HG03571 (cell line): ENCODE measurements at regions not wholly inside any gene's neighbourhood (a gene's known extent, or its start where the extent isn't known, plus 50 kb on each side); places are given as distances from the start of the nearest gene placed in this dataset.

Experiments
- ATAC-seq: cut with Tn5 transposase; IDR thresholded peaks from one replicate; pipeline ENCODE4 v1.9.1; 2021; ENCODE audit not compliant: unreplicated experiment

DNA sequence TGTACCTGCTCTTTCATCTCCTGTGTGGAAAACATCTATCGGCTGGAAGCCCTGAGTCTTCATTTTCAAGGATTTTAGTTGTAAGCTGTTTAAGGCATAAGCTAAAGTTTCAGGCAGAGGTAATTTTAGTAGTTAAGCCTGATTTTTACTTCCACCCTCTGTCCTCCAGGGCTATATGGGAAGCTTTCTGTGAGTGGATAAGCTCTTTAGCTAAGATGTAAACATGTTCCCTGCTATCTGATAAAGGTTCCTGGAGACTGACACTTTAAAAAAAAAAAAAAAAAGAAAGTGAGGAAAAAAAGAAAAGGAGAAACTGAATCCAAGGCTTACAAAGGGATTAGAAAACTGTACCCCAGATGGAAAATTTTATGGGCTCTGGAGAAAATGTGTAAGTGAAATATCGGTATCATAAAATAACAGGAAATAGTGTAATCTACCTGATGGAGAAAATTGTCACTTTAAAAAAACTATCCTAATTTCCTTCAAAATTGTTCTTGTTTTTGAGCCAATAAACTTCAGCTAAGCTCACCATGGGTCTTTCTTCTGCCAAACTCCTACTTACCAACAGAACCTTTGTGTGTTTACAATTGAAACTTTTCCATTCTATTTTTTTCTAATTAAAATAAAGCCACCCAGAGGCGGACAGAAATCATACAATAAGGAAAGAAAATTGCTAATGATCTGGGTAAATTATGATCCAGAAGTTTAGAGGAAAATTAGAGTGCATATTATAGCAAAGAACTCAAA, 180.5 kb downstream of the TGFB2 start:
- no peak for ATAC-seq

DNA sequence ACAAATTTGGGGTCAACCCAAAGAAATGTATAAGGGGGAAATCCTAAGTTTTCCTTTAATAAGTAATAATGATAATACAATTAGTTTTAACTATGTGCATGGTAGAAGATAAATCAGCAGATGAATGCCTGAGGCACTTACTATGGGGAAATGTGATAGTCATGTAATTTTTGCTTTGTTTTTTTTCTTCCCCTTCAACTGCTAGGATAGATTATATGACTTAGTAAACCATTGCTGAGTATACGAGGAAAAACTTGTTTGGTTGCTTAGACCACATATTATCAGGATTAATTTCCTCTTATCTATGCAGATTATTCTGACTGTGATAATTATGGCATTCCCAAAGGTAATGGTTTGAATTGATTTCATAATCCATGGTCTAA, 181.1 kb downstream of the TGFB2 start:
- no peak for ATAC-seq

DNA sequence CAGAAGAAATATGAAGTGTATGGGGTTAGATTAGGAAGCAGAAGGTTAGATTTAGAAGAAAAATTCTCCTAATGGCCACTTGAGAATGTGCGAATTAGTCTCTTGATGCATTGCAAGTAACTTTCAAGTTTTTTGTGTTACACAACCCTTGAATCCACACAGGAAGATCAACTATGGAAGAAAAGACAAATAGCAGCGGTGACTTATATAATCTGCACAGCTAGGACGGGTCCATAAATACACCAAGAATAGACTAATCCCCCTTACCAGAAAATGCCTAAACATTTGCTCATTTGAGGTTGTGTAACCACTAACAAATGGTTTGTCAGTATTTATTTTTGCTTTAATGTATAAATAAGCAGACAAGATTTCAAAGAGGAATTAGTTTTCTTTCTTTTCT, 182.6 kb downstream of the TGFB2 start:
- ATAC-seq = no peak

DNA sequence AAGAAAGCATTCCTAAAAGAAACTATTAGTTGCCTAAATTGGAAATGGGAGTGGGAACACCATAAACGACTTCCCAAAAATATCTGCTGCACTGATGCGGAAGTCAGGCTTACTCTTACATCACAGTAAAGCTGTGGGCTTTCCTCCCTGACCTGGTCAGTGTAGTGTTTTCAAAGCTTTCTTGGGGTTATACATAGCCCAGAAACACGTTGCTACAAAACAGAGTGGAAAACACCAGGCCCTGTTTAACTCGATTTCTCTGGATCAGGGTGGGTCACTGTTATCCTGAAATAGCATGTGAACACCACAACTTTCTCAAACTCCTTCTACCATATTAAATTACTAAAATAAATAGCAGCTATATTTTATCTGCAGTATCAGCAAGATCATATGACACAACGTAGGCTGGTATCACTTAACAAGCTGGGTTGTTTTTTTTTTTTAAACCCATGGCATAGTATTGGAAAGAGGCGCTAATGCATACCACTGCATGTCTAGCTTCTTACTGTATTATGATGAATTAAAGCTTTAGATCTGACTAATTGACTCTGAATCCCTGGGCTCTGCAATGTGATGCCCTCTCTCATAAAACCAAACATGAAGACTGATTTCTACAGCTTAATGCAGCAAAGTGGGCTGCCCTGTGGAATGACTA, 184.6 kb downstream of the TGFB2 start:
- ATAC-seq = no peak

DNA sequence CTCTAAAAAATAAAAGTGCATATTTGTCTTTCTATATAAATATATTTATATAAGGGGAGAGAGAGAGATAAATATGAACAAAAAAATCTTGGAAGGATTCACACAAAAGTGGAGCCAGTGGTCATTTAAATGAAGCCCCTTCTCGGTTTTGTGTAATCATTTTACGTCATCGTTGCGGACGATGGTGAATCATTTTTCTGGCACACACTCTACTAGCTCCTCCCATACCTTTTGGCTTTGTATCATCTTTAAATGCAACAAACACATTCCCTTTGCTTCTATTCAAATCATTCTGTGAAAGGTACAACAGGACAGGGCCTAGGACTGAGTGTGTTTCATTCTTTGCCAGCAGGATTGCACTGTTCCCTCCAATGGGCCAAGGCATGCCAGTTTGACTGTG, 186.8 kb downstream of the TGFB2 start:
- no peak for ATAC-seq

DNA sequence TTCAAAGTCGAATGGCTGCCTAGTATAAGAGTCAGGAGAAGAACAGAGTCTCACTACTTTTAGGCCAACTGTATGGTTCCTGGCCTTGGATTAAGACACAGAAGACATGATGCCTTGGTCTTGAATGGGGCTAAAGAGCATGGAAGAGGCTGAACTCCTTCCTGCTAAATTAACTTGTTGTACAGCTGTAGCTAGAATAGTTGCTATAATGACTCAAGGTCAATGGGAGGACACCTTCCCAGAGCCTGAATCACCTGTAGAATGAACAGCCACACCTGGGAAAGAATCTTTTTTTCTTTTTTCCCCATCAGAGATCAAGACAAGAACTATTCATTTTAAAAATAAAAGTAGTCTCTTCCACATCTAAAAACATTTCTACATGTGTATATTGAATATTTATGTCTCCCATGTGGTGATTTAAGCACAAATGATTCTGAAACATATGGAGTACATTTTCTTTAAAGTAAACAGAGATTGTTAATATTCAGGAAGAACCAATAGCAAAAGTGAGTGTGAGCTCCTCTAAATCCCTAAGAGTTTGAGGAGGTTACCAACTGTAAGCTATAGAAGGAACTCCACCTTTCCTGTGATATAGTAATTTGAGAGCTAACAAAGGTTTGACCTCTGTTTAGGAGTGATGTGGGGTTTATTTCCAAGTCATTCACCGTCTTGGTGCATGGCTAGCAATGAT, 191.3 kb downstream of the TGFB2 start:
- ATAC-seq = no peak

DNA sequence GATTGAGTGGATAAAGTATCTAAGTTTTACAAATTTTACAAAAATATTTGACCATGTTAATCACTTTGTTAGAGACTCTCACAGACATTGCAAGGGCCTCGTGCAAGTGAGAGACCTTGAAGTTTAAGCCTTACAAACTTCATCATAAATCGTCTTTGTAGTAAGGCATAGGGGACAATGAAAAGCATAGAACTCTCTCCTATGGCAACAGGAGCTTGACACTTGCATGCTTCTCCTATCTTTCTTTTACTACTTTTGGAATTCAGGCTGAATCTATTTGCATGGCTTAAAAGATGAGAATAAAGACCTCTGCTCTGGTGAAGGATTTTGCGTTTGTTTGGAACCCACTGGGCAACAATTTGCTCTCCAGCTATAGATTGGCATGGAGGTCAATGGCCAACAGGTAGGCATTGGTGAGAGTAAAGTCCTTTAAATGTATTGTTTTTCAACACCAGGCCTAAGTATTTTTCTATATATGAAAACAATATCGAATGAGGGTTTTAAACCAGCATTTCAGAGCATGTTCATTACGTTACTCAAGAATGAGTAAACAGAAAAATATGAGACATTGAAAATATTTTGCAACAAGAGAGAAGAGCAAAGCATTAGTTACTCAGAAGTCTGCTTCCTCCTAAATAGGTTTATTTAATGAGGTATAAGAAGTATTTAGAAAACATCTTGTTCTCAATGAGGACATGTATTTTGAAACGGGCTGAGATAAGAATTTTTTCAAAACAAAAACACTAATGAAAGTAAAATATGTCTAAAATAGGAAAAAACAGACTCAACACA, 192.2 kb downstream of the TGFB2 start:
- no peak for ATAC-seq

DNA sequence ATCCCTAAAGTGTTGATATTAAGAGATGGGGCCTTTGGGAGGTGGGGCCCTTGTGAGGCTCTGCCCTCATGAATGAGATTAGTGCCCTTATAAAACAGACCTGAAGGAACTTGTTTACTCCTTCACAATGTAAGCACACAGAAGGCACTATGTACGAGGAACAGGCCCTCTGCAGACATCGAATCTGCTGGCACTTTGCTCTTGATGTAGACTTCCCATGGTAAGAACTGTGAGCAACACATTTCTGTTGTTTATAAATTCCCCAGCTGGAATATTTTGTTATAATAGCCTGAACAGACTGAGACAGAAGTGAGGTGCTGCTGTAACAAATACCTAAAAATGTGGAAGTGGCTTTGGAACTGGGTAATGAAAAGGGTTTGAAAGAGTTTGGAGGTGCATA, 193.2 kb downstream of the TGFB2 start:
- ATAC-seq = no peak

DNA sequence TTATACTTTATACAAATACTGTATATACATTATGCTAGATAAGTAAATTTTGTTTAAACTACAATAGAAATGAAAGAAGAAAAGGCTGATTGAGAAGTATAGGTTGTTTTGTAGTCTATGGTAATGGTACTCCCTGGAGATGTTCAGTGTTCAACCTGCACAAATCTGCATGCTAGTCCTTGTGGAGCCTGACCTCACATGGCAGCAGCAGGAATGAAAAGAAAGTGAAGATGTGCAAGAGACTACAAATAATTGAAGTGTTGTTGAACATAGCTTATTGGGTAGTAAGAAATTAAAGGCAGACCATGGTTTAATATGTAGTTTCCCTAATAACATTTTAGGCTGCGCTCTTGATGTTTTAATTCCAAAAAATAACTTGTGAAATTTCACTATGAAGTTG, 201.2 kb downstream of the TGFB2 start:
- ATAC-seq = no peak

DNA sequence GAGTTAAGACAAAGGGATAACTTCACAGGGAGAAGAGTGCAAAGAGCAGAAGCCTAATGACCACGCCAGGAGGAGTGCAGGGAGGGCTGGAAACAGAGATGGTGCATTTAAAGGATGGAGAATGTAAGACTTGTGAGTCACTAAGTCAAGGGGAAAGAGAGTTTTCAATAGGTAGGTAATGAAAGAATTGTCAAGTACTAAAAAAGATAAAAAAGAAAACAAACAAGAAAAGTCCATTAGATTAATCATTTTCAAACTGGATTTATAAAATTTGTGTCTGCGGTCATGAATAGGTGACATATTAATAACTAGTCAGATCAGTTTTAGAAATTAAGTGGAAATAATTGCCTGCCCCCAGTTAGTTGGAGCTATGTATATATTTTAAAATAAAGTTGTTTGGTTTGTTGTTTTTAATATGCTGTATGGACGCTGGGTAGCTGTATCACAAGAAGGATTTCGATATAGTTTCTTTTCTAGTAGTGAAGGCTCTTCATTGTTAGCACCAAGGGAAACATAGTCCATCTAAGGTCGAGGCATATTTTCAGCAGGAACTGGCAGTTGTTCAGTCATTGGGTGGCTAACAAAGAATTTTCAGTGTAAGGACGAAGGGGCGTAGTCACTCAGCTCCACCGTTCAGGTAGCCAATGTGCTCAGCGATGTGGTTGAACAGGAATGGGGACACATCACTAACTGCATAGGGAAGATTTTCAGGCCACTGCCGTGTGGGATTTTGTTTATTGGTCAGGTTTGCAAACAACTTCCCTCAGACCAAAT, 203.0 kb downstream of the TGFB2 start:
- ATAC-seq = no peak

DNA sequence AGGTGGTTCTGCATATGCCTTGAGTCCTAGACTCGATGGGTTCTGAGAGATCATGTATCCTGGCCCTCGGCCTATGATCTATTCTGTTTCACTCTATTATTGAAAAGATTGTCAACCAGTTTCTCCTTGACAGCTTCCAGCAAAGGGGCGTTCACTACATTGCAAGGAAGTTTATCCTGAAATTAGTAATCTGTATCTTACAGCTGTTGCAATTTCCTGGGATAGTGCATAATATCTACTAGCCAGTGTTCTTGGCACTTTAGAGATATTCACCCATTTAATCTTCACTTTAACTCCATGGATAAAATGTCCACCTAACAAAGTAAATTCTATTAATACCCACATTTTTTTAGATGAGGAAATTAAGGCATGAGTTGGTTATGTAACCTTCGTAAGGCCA, 203.6 kb downstream of the TGFB2 start:
- no peak for ATAC-seq

DNA sequence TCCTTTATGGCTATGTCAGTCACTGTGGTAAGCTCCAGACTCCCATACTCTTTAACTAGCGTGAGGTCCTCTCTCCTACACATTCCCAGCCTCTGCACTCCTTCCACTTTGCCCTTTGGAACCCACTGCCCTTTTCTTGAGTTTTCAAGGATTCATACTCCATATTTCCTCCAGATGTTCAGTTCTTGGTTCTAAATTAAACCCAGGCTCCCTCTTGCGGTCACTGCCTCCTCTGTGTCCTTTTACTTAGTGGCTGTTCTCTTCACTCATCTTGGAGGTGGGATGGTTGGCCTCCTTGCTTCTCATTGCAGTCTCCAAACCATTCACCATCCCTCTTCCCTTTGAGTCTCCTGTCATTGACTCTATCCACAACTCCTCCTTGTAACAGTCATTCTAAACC, 208.1 kb downstream of the TGFB2 start:
- no peak for ATAC-seq

DNA sequence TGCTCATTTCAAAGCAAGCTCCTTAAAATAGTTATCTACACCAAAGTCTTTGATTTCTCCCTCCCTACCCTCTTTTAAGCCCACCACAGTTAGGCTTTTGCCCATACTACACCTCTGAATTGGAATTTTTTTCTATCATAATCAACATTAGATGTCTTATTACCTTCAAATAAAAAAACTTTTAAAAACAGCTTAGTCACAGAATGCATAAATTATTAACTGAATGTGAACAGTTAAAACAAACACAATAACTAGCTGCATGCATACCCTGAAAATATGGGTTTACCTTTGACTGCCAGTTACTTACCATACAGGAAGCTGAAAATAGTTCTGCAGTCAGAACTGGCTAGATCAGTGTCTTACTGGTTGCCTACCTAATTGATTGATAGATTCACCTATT, 210.9 kb downstream of the TGFB2 start:
- ATAC-seq = no peak

DNA sequence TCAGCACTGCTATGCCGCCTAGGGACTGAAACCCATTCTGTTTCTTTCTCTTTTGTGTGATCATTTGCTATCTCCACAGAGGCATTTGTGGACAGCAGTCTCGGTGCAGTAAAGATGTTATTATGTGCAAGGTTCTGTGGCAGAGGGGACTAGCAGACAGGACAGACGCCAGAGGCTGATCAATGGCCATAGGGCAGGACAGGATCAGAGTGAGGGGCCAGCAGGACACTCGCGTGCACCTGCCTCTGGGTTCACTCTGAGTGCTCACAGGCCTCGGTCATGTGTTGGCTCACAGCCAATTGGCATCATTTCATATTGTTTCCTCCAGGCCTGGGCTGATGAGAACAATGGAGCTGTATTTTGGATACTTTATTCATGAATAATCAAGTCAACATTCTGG, 212.6 kb downstream of the TGFB2 start:
- no peak for ATAC-seq

DNA sequence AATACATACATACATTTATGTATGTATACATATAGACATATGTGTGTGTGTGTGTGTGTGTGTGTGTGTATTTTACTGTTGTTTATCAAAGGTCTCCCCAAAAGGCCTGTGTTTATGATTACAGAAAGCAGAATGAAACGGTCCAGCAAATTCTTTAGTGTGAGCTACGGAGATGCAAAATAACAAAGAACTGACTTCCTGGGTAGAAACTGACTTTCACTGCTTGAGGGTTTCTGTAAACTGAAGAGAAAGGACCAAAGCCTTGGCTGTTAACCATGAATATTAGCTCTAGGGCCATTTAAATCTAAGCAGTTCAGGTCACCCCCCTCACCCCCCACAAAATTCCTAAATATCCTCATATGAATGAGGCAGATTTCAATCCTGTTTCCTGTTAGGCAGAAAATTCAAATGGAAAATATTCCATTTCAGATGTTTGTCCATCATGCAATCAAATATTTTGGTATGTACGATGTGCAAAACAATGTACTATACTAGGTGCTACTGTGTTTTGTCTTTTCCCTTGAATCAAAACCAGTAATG, 213.2 kb downstream of the TGFB2 start:
- ATAC-seq = no peak

DNA sequence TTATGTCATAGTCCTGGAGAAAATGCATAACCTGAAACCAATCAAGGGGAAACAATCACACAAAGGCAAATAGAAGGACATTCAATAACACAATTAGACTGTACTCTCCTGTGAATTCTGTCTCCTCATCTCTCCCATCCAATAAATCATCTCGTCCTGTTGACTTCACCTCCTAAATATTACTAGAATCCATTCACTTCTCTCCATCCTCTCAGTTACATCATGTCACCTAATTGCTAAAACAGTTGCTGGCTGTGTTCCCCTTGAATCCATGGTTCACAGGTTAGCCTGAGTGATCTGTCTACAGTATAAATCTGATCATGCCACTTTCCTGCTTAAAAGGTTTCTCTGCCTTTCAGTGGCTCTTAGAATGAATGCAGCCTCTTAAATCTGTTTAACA, 220.2 kb downstream of the TGFB2 start:
- no peak for ATAC-seq

DNA sequence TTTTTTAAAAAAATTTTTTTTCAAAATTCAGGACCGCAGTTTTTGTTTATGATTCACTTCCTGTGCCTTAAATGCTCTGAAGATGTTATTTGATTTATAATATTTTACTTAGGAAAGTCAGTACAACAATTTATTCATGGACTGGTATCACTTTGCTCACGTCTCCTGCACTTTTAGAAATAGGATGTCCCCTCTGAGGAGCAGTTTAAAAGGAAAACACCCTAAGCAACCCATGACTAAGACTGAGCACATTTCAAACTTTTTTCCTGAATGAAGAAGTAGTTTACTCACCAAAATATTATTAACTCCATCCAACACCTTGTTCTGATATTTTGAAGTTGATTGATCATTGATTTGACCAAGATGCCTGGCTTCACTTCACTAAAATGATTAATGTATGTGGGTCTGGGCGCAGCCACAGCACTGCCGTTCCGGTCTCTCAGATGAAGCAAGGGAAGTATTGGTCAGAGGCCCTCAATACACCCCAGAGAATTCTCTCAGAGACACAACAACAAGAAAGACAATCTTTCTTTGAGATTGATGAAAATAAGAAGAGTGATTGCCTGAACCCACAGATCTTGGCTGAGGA, 223.9 kb downstream of the TGFB2 start:
- ATAC-seq = no peak

DNA sequence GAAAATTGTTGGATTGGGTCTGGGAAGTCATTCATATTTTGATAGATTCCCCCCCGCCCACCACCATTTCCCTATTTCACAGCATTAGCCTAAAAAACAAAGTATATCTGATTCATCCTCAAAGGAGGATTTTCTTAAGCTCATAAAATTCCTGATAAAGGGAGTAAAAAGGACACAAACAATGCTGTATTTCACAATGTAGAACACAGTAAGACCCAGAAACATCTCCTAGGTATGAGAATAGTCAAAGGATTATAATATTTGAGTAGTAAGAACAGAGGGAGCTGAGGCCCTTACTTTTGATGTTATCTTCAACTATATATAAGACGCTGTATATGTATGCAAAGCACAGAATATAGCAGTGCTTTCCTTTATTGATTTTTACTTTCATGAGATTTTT, 225.3 kb downstream of the TGFB2 start:
- ATAC-seq = no peak

DNA sequence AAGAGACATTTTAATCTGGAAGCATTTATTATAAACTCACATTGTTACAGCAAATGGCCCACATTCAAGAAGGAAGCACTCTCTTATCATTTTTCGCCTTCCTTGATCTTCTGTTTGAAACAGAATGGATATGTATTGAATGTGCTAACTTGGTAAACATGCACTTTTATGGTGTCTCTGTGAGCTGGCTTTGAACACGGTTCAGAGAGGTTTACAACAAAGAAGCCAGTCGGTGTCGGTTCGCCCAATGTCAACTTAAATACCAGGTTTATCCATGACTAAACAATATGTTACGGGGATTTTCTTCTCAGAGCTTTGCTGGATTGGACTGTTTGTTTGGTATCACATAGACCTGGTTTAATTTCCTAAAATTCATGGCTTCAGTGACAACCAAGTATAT, 226.4 kb downstream of the TGFB2 start:
- ATAC-seq = no peak

DNA sequence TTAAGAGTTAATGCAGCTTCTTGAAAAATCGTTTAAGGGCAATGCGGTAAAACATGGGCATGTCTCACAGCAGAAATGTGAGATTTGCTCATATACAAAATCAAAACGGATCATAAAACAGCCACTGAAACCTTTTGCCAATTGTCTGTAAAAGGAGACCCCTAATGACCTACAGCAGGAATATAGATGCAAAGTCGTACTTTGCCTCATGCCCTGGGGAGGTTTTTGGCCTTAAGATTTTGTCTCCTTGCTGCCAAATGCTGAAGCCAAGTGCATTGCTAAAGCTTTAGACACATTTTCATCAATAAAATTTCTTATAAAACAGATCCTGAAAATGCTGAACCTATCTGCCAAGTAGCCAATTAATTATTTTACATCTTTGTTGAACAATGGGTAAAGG, 226.9 kb downstream of the TGFB2 start:
- ATAC-seq = no peak
